Psoas muscle (tissue), 7 donors: ENCODE measurements at regions not wholly inside any gene's neighbourhood (a gene's known extent, or its start where the extent isn't known, plus 50 kb on each side); places are given as distances from the start of the nearest gene placed in this dataset.
A peak's percentile ranks its signal among the peaks of the same experiment; 100 is the strongest.

Source experiments
- ATAC-seq, 4 donors: fragments of 200-7000 bp; cut with Tn5 transposase; one replicate each; pipeline ENCODE4 v1.9.1; 2020; ENCODE audit warnings: moderate library complexity in 3 of 4, mild to moderate bottlenecking in 2 of 4
- DNase-seq, 2 donors: peaks; one replicate each; pipeline ENCODE4 v3.0.0-alpha.2; 2020
- H3K27ac ChIP-seq: fragments of 200-600 bp; one replicate; pipeline ENCODE4 v1.8.0; 2022
- H3K27me3 ChIP-seq, 3 donors: fragments of 200-600 bp in 1 of 3; one replicate each; pipeline versions ENCODE4 v1.6.1 to v1.8.0; 2013 to 2022; ENCODE audit warnings: low read length in 2 of 3, mild to moderate bottlenecking in 2 of 3, moderate library complexity in 1 of 3; ENCODE audit not compliant: insufficient read depth in 3 of 3
- H3K36me3 ChIP-seq, 2 donors: fragments of 200-600 bp in 1 of 2; one replicate each; pipeline versions ENCODE4 v1.6.1 to v1.8.0; 2013 to 2022; ENCODE audit warnings: low read depth in 1 of 2, mild to moderate bottlenecking in 1 of 2, moderate library complexity in 1 of 2; ENCODE audit not compliant: insufficient read depth in 1 of 2
- H3K4me1 ChIP-seq: fragments of 200-600 bp; one replicate; pipeline ENCODE4 v1.8.0; 2022
- H3K4me3 ChIP-seq: fragments of 200-600 bp; one replicate; pipeline ENCODE4 v1.8.0; 2022; ENCODE audit warnings: mild to moderate bottlenecking
- H3K9me3 ChIP-seq: fragments of 200-600 bp; one replicate; pipeline ENCODE4 v1.8.0; 2022
- WGBS, 3 donors: extraction: QIAGEN DNeasy Blood & Tissue Kit; methylation state at CpG; one replicate each; pipeline versions ENCODE4 v1.1.6 to v1.1.7; 2013; 5-methylcytosine and 5-hydroxymethylcytosine counted together
- intact Hi-C, 2 donors: fragments of 100-400 bp; cut with DNase I; formaldehyde crosslinking; loops; one replicate each; pipeline versions ENCODE4 v1.11.0 to v1.14.2; 2022
- TF ChIP-seq, protein P1 (sequence below): fragments of 200-600 bp; IDR thresholded peaks from one replicate; pipeline ENCODE4 v1.8.0; 2022; ENCODE audit warnings: antibody characterized with exemption
- donor health status: healthy with polysubstance abuse.
- donor health status: DM: no; HTN: no; CAD: no; lungs with moderate emphysema.
- donor health status: Bipolar disorder and iron deficiency.
- donor health status: healthy.
- donor health status: DM: yes; HTN: yes; CAD: no.
- donor health status: DM: no; HTN: no; CAD: no.
- donor health status: DM: yes; HTN: yes; CAD: no.

DNA sequence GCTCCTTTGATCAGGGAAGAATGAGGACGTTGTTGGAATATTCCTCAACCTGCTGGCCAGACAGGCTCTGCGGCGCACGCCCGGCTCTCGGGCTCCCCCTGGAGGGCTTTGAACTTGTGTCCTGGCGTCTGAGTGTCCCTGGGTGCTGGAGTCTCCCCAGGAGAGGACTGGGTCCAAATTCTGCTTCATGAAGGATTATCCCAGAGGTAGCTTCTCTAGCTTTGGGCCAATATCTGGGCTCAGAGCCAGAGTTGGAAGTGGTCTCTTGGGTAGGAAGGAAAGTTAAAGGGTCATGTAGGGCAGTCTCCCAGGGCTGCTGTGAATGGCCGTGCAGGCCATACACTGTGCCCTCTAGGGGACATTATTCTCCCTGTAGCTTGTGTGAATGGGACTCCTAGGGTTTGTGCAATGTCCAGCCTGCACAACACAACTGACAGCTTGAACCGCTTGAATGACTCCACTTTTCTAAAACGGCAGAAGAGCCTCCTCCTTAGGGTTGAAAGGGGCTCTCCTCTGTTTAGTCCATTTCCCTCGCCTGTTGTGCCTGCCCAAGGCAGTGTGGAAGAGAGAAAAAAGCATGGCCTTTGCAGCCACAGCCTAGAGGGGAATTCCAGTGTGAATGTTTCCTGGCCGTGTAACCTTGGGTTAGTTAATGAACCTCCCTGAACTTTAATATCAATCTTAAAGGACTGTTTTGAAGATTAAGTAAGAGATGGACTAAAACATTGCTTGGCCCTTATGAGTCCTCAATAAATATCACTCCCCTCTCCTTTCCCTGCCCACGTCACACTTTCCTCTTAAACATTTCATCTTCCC is 111.2 kb upstream of the THY1 start:
- ATAC-seq (peak; percentile 79 to 91 (median 84)), DNase-seq (peak; percentile 79 to 81)
- peaks cover 0 to 6% (median 2%) of the 10 kb centered on the region in 3 donors for H3K27me3 ChIP-seq
- no peak overlapping the region for H3K4me3 ChIP-seq
- no peaks in the 10 kb centered on the region for H3K9me3 ChIP-seq
- intact Hi-C loops = loop anchor here in 1 of 2 donors (2.0 kb wide), 1 partner anchor 53 kb away; no protein-coding TSS in a partner anchor
- H3K4me1 ChIP-seq = no peaks in the 10 kb centered on the region
- no peaks in the 10 kb centered on the region for H3K36me3 ChIP-seq
- H3K27ac ChIP-seq = no peak overlapping the region
- TF ChIP-seq, protein P1, sequence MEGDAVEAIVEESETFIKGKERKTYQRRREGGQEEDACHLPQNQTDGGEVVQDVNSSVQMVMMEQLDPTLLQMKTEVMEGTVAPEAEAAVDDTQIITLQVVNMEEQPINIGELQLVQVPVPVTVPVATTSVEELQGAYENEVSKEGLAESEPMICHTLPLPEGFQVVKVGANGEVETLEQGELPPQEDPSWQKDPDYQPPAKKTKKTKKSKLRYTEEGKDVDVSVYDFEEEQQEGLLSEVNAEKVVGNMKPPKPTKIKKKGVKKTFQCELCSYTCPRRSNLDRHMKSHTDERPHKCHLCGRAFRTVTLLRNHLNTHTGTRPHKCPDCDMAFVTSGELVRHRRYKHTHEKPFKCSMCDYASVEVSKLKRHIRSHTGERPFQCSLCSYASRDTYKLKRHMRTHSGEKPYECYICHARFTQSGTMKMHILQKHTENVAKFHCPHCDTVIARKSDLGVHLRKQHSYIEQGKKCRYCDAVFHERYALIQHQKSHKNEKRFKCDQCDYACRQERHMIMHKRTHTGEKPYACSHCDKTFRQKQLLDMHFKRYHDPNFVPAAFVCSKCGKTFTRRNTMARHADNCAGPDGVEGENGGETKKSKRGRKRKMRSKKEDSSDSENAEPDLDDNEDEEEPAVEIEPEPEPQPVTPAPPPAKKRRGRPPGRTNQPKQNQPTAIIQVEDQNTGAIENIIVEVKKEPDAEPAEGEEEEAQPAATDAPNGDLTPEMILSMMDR = peak; percentile 78
- 26 to 31% (median 28%) methylated on average over 13 of the region's 13 CpGs for WGBS, 3 donors

DNA sequence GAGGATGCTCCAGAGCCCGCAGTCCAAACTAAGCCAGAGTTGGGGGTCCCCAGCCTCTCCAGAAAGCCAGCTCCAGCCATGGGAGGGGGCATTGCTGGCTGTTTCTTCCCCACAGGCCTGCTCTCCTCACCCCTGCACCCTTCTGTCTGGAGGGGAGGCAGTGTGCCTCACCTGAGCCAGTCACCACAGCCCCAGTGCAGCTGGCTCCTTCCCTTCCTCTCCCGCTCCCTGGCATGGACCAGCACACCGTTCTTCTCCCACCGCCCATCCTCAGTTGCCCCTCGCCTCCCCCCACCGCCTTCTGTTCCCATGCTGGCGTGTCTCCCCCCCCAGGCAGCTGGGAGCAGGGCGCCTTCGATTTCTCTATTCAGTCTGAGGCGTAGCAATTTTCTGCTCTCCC is 110.5 kb upstream of the THY1 start:
- Histone ChIP-seq H3K4me3 (no peak overlapping the region), H3K27me3 (peaks cover 0 to 6% (median 2%) of the 10 kb centered on the region in 3 donors), H3K4me1 (no peaks in the 10 kb centered on the region), H3K27ac (no peak overlapping the region), H3K36me3 (no peaks in the 10 kb centered on the region), H3K9me3 (no peaks in the 10 kb centered on the region)
- TF ChIP-seq, protein P1 = no peak
- intact Hi-C loops = loop anchor here in 1 of 2 donors (2.0 kb wide), 1 partner anchor 53 kb away; no protein-coding TSS in a partner anchor
- 51 to 61% (median 56%) methylated on average over 10 of the region's 10 CpGs for WGBS, 3 donors
- ATAC-seq (no peak), DNase-seq (no peak)

DNA sequence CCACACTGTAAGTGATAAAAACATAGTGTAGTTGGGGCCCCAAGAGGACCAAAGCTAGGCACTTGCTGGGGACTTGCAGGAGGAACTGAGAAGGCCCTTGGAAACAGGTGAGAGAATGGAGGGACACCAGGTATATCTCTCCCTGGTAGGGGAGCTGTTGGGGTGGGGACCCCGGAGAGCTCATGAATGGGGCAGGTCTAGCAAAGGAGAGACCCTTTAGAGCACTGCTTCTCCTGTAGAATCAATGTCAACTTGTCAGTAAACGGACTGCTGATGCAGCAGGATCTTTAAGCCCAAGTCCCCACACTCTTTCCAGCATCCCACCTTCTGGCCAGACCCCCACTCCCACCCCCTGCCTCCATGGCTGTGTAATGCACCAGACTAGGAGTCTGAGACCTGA is 109.6 kb upstream of the THY1 start:
- no peak for DNase-seq
- H3K4me1 ChIP-seq = no peaks in the 10 kb centered on the region
- H3K4me3 ChIP-seq = no peak overlapping the region
- H3K9me3 ChIP-seq = no peaks in the 10 kb centered on the region
- WGBS, 3 donors = 76 to 90% (median 81%) methylated on average over 2 of the region's 2 CpGs
- H3K36me3 ChIP-seq = no peaks in the 10 kb centered on the region
- ATAC-seq = no peak
- no peak overlapping the region for H3K27ac ChIP-seq
- intact Hi-C loops = loop anchor here in 1 of 2 donors (2.0 kb wide), 1 partner anchor 52 kb away; no protein-coding TSS in a partner anchor
- TF ChIP-seq, protein P1 = no peak
- H3K27me3 ChIP-seq = peaks cover 0 to 6% (median 2%) of the 10 kb centered on the region in 3 donors

DNA sequence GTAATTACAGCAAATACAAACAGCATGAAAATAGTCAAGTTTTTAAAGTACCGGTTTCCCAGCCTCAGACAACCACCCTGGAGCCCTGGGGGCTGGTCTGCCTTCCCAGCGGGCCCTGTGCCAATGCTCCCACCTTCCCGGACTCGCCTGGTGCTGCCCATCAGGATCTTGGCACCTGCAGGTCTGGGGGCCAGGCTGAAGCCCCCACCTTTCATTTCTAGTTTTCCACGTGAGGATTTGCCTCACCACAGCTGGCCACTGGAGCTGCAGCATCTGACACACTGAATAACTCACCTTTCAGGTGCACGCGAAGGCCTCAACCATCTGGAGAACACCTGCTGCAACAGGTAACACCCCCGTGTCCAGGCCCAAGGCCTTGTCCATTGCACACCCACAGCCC is 108.7 kb upstream of the THY1 start:
- WGBS, 3 donors = 79 to 84% (median 81%) methylated on average over 8 of the region's 8 CpGs
- intact Hi-C loops = loop anchor here in 1 of 2 donors (2.0 kb wide), 1 partner anchor 51 kb away; no protein-coding TSS in a partner anchor

More for the DNA sequence above, 108.7 kb upstream of the THY1 start:
- Histone ChIP-seq H3K36me3 (no peaks in the 10 kb centered on the region), H3K4me3 (no peak overlapping the region), H3K27me3 (peaks cover 0 to 6% (median 0%) of the 10 kb centered on the region in 3 donors), H3K27ac (no peak overlapping the region), H3K9me3 (no peaks in the 10 kb centered on the region), H3K4me1 (no peaks in the 10 kb centered on the region)
- no peak for DNase-seq
- ATAC-seq = no peak
- TF ChIP-seq, protein P1 = no peak
